H1 (cell line): ENCODE measurements at regions not wholly inside any gene's neighbourhood (a gene's known extent, or its start where the extent isn't known, plus 50 kb on each side); places are given as distances from the start of the nearest gene placed in this dataset.

ENCODE experiments used
- CTCF ChIA-PET: fragments of 300-600 bp; sonication (Branson Sonifier 250); formaldehyde crosslinking; loops from one replicate; lab custom pipeline; 2021; ENCODE audit not compliant: partially characterized antibody; lab: Charles Lee
- POLR2A ChIA-PET: fragments of 300-600 bp; sonication (Branson Sonifier 250); formaldehyde crosslinking; loops from one replicate; lab custom pipeline; 2021; ENCODE audit warnings: inconsistent platforms; ENCODE audit not compliant: partially characterized antibody; lab: Charles Lee
- DNase-seq, 2 experiments: peaks; one replicate each; pipeline versions ENCODE4 v3.0.0 to v3.0.0-alpha.2; 2010 to 2022; ENCODE audit warnings: low spot score in 2 of 2, low read depth in 1 of 2, mixed read lengths in 1 of 2
- FAIRE-seq: peaks from 2 replicates; lab custom pipeline; 2011; peaks lifted over from hg19 to GRCh38; lab: Jason Lieb, UNC
- H2AFZ ChIP-seq: 2 replicates; pipeline ENCODE4 v1.8.1; 2012; ENCODE audit warnings: low read length, inconsistent platforms
- H2AK5ac ChIP-seq: 2 replicates; pipeline ENCODE4 v1.6.1; 2013; ENCODE audit warnings: low read depth, low read length
- H2BK120ac ChIP-seq: replicated peaks from 2 replicates; pipeline ENCODE3; 2013; ENCODE audit warnings: low read depth, low read length, inconsistent platforms
- H2BK12ac ChIP-seq: 2 replicates; pipeline ENCODE4 v1.6.1; 2013; ENCODE audit warnings: low read depth, low read length
- H2BK15ac ChIP-seq: 2 replicates; pipeline ENCODE4 v1.6.1; 2013; ENCODE audit warnings: low read length
- H2BK20ac ChIP-seq: 2 replicates; pipeline ENCODE4 v1.6.1; 2013; ENCODE audit warnings: low read length
- H2BK5ac ChIP-seq: 2 replicates; pipeline ENCODE4 v1.6.1; 2013; ENCODE audit warnings: low read depth, low read length
- H3K14ac ChIP-seq: 2 replicates; pipeline ENCODE4 v1.6.1; 2013; ENCODE audit warnings: inconsistent platforms; ENCODE audit not compliant: insufficient read length
- H3K18ac ChIP-seq: 2 replicates; pipeline ENCODE4 v1.6.1; 2013; ENCODE audit warnings: low read length; ENCODE audit errors: extremely low read depth
- H3K23ac ChIP-seq: 2 replicates; pipeline ENCODE4 v1.6.1; 2013; ENCODE audit warnings: inconsistent platforms; ENCODE audit not compliant: insufficient read length
- H3K23me2 ChIP-seq: 2 replicates; pipeline ENCODE4 v1.6.1; 2013; ENCODE audit warnings: low read depth, low read length
- H3K27ac ChIP-seq: 2 replicates; pipeline ENCODE4 v1.6.1; 2011; ENCODE audit warnings: low read depth, low read length, inconsistent platforms
- H3K27me3 ChIP-seq, 4 experiments: replicated peaks in 1 of 4; 1 replicate in 1 of 4; 2 replicates in 3 of 4; pipeline versions ENCODE4 v1.6.1 to v1.8.1; 2011 to 2013; ENCODE audit warnings: low read length in 3 of 4, mild to moderate bottlenecking in 3 of 4, inconsistent platforms in 2 of 4, mixed read lengths in 2 of 4, moderate library complexity in 1 of 4; ENCODE audit not compliant: control insufficient read depth in 3 of 4, insufficient read depth in 3 of 4; ENCODE audit errors: extremely low read depth in 1 of 4
- H3K36me3 ChIP-seq, 4 experiments: 2 replicates each; pipeline versions ENCODE4 v1.6.1 to v1.8.1; 2011 to 2013; ENCODE audit warnings: mild to moderate bottlenecking in 4 of 4, low read length in 3 of 4, moderate library complexity in 2 of 4, control low read depth in 1 of 4, inconsistent platforms in 1 of 4; ENCODE audit not compliant: insufficient read depth in 4 of 4, control insufficient read depth in 2 of 4
- H3K4ac ChIP-seq: replicated peaks from 2 replicates; pipeline ENCODE3; 2013; ENCODE audit warnings: low read length, low read depth, mixed read lengths, inconsistent platforms; ENCODE audit not compliant: insufficient read length
- H3K4me1 ChIP-seq, 4 experiments: replicated peaks in 1 of 4; 1 replicate in 1 of 4; 2 replicates in 3 of 4; pipeline versions ENCODE4 v1.6.1 to v1.8.1; 2011 to 2013; ENCODE audit warnings: low read length in 3 of 4, inconsistent platforms in 2 of 4, mixed read lengths in 1 of 4; ENCODE audit not compliant: insufficient read depth in 4 of 4, control insufficient read depth in 3 of 4
- H3K4me2 ChIP-seq, 2 experiments: 2 replicates each; pipeline versions ENCODE4 v1.6.1 to v1.8.1; 2011 to 2013; ENCODE audit warnings: low read depth in 2 of 2, low read length in 2 of 2, control low read depth in 1 of 2, inconsistent platforms in 1 of 2, mild to moderate bottlenecking in 1 of 2; ENCODE audit not compliant: insufficient read depth in 1 of 2
- H3K4me3 ChIP-seq, 4 experiments: fragments of 200-600, 300-600 bp in 1 of 4; sonication (generic), shearing (Covaris generic), sonication (Bioruptor Twin) in 1 of 4; 2 replicates each; pipeline versions ENCODE4 v1.5.1 to v1.8.1; 2011 to 2016; ENCODE audit warnings: low read length in 4 of 4, low read depth in 3 of 4, control low read depth in 2 of 4, inconsistent platforms in 2 of 4, mild to moderate bottlenecking in 2 of 4, mixed read lengths in 1 of 4, moderate library complexity in 1 of 4; ENCODE audit not compliant: insufficient read depth in 2 of 4; ENCODE audit errors: extremely low read depth in 1 of 4
- H3K56ac ChIP-seq: replicated peaks from 2 replicates; pipeline ENCODE3; 2013; ENCODE audit warnings: low read depth, mild to moderate bottlenecking, mixed read lengths, low read length, inconsistent platforms; ENCODE audit not compliant: insufficient read length
- H3K79me1 ChIP-seq: 2 replicates; pipeline ENCODE4 v1.6.1; 2013; ENCODE audit warnings: low read depth, low read length, control low read depth
- H3K79me2 ChIP-seq, 2 experiments: 2 replicates each; pipeline versions ENCODE4 v1.6.1 to v1.8.1; 2012 to 2013; ENCODE audit warnings: low read length in 2 of 2, mild to moderate bottlenecking in 2 of 2, inconsistent platforms in 1 of 2; ENCODE audit not compliant: insufficient read depth in 2 of 2, control insufficient read depth in 1 of 2
- H3K9ac ChIP-seq, 4 experiments: replicated peaks in 1 of 4; 1 replicate in 1 of 4; 2 replicates in 3 of 4; pipeline versions ENCODE4 v1.6.1 to v1.8.1; 2011 to 2013; ENCODE audit warnings: low read depth in 3 of 4, low read length in 3 of 4, control low read depth in 2 of 4, mild to moderate bottlenecking in 2 of 4, moderate library complexity in 2 of 4, inconsistent platforms in 1 of 4; ENCODE audit errors: extremely low read depth in 1 of 4
- H3K9me3 ChIP-seq, 2 experiments: 2 replicates each; pipeline versions ENCODE4 v1.6.1 to v1.8.1; 2012 to 2013; ENCODE audit warnings: mild to moderate bottlenecking in 2 of 2, moderate library complexity in 2 of 2, control low read depth in 1 of 2, inconsistent platforms in 1 of 2, low read depth in 1 of 2, low read length in 1 of 2, mixed read lengths in 1 of 2; ENCODE audit not compliant: insufficient read depth in 2 of 2
- H4K20me1 ChIP-seq, 2 experiments: replicated peaks in 1 of 2; 2 replicates each; pipeline versions ENCODE3 to v1.8.1; 2011 to 2013; ENCODE audit warnings: inconsistent platforms in 2 of 2, low read length in 2 of 2, mild to moderate bottlenecking in 1 of 2; ENCODE audit not compliant: insufficient read depth in 2 of 2, control insufficient read depth in 1 of 2
- H4K5ac ChIP-seq: 2 replicates; pipeline ENCODE4 v1.6.1; 2013; ENCODE audit warnings: low read length, low read depth, mixed read lengths, inconsistent platforms; ENCODE audit not compliant: insufficient read length
- H4K8ac ChIP-seq: 2 replicates; pipeline ENCODE4 v1.8.0; 2013; ENCODE audit warnings: mild to moderate bottlenecking, moderate library complexity, low read length, inconsistent platforms; ENCODE audit not compliant: insufficient read depth; ENCODE audit errors: extremely low read depth
- H4K91ac ChIP-seq: replicated peaks from 2 replicates; pipeline ENCODE3; 2013; ENCODE audit warnings: low read length, mixed read lengths, inconsistent platforms; ENCODE audit not compliant: insufficient read length
- KDM1A ChIP-seq: fragments of 200-600, 300-600 bp; sonication (generic); IDR thresholded peaks from 2 replicates; pipeline ENCODE4 v1.7.1; 2016; ENCODE audit warnings: mild to moderate bottlenecking, low read length, borderline replicate concordance
- RBBP5 ChIP-seq: IDR thresholded peaks from 2 replicates; pipeline ENCODE4 v1.7.1; 2012; ENCODE audit warnings: low read depth, mild to moderate bottlenecking, inconsistent platforms, low read length, moderate library complexity, borderline replicate concordance
- RFX5 ChIP-seq: IDR thresholded peaks from 2 replicates; pipeline ENCODE4 v1.6.1; 2011; ENCODE audit warnings: low read depth, low read length, improper control_type of control experiment, borderline replicate concordance
- SIRT6 ChIP-seq: IDR thresholded peaks from one replicate; pipeline ENCODE4 v1.7.1; 2012; ENCODE audit warnings: low read length, inconsistent platforms
- WGBS, 2 experiments: shearing (Covaris generic) in 1 of 2; methylation state at CpG; one replicate each; pipeline versions ENCODE4 v1.1.6 to v1.1.7; 2013 to 2015; ENCODE audit warnings: low lambda C conversion rate in 2 of 2, mixed read lengths in 2 of 2, inconsistent platforms in 1 of 2, low coverage in 1 of 2, missing lambda C conversion rate in 1 of 2; ENCODE audit not compliant: insufficient replicate concordance in 2 of 2, insufficient coverage in 1 of 2, insufficient read length in 1 of 2; ENCODE audit errors: extremely low coverage in 1 of 2, missing lambda C conversion rate in 1 of 2; 5-methylcytosine and 5-hydroxymethylcytosine counted together

DNA sequence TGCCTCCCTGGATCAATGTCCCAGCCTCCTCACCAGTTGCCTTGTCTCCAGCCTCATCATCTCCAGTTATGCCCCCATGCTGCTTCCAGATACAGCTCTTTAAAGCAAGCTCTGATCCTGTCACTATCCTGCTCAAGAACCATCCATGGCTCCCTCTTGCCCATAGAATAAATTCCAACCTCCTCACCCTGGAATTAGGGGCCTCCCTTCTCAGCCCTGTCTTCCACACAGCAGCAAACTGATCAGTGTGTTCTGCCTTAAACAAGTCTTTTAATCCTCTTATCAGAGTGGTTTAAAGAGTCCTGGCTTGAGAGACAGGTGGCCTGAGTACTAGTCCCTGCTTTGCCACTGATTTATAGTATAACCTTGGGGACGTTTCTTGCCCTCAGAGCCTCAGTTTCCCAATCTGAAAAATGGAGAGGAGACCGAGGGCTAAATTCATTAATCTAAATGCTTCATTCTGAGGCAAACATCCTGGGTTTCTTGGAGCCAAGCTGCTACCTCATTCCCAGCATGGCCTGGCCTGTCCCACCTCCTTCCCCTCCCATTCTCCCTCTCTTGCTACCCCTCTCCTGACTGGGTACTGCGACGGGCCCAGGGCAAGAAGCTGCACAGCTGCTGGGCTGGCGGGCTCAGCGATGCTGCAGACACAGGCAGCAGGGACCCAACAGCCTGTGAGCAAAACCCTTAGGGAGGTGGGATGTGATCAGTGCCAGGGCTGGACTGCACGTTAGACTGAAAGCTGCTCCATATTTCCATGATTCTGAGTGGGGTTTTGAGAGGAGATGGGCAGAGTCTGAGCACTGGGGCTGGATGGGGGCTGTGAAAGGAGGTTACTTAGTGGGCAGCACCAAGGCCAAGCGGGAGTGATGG is 221.4 kb downstream of the PTPRU start:
- Histone ChIP-seq H3K27me3 (no peaks in the 10 kb centered on the region), H3K14ac (no peak overlapping the region), H3K36me3 (no peaks in the 10 kb centered on the region), H3K4me2 (no peak overlapping the region), H3K79me2 (no peaks in the 10 kb centered on the region), H2BK20ac (no peak overlapping the region), H3K27ac (no peak overlapping the region), H3K79me1 (no peaks in the 10 kb centered on the region), H2BK120ac (no peak overlapping the region), H3K18ac (no peak overlapping the region), H4K5ac (no peak overlapping the region), H2AK5ac (no peak overlapping the region), H2BK5ac (no peak overlapping the region), H3K9ac (no peak overlapping the region), H3K56ac (no peak overlapping the region), H3K23ac (no peak overlapping the region), H2BK15ac (no peak overlapping the region), H4K20me1 (no peaks in the 10 kb centered on the region), H4K91ac (no peak overlapping the region), H3K4me1 (peaks cover 0 to 10% (median 3%) of the 10 kb centered on the region in 4 experiments; a peak in 6 of 7 replicates), H2AFZ (no peak overlapping the region), H2BK12ac (no peak overlapping the region), H3K23me2 (no peaks in the 10 kb centered on the region), H4K8ac (no peak overlapping the region; the same call in 1 of the 2 replicates), H3K4ac (no peak overlapping the region), H3K4me3 (no peak overlapping the region), H3K9me3 (0 out of 4 replicates have a peak, but pooled peaks cover 0 to 4% of the 10 kb centered on the region in 2 experiments)
- no peak for DNase-seq
- POLR2A ChIA-PET: no interaction called here
- no peak for FAIRE-seq
- CTCF ChIA-PET: interaction anchor here (0.7 to 1.4 kb wide), 2 partner anchors 12 to 116 kb away, joined by 3 read pairs; no protein-coding TSS in a partner anchor
- TF ChIP-seq SIRT6 (no peak), KDM1A (peak; percentile 91), RFX5 (no peak), RBBP5 (no peak)
- 89% methylated on average over 8 of the region's 8 CpGs; no CpG with 5 or more reads in 1 of the 2 experiments for WGBS, 2 experiments
